PC-3 (cell line): ENCODE measurements at regions not wholly inside any gene's neighbourhood (a gene's known extent, or its start where the extent isn't known, plus 50 kb on each side); places are given as distances from the start of the nearest gene placed in this dataset.

ENCODE experiments used
- EZH2 ChIP-seq: fragments of 300-600 bp; sonication (generic); IDR thresholded peaks from one replicate; pipeline ENCODE4 v1.6.1; 2017; ENCODE audit warnings: antibody characterized with exemption, mild to moderate bottlenecking, low read length; ENCODE audit not compliant: unreplicated experiment
- TF ChIP-seq, protein P1 (sequence below): fragments of 300-600 bp; sonication (generic); conservative IDR thresholded peaks from 2 replicates; pipeline ENCODE4 v1.5.1; 2017; ENCODE audit warnings: antibody characterized with exemption, low read depth, mild to moderate bottlenecking, low read length

DNA sequence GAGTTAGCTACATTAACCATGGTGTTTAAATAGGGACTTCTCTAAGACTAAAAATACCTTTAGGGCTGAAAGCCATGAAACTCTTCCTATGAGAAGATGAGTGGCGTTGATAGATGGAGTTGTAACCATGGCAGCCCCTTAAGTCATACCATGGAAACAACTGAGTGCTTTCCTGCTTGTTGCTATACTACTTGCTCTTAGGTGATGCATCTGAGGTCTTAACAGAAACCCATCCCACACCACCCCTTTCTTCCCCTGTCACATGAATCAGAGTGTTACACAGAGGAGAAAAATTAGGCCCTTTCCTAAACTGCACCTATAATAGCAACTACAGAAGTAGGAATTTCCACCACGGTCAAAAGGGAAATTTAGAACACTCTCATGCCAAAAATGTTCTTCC, 64.3 kb upstream of the ZC3H12C start:
- TF ChIP-seq, protein P1, sequence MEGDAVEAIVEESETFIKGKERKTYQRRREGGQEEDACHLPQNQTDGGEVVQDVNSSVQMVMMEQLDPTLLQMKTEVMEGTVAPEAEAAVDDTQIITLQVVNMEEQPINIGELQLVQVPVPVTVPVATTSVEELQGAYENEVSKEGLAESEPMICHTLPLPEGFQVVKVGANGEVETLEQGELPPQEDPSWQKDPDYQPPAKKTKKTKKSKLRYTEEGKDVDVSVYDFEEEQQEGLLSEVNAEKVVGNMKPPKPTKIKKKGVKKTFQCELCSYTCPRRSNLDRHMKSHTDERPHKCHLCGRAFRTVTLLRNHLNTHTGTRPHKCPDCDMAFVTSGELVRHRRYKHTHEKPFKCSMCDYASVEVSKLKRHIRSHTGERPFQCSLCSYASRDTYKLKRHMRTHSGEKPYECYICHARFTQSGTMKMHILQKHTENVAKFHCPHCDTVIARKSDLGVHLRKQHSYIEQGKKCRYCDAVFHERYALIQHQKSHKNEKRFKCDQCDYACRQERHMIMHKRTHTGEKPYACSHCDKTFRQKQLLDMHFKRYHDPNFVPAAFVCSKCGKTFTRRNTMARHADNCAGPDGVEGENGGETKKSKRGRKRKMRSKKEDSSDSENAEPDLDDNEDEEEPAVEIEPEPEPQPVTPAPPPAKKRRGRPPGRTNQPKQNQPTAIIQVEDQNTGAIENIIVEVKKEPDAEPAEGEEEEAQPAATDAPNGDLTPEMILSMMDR, result no peak
- TF ChIP-seq EZH2, result no peak
